Esophagus squamous epithelium (tissue), 4 donors: ENCODE measurements at regions not wholly inside any gene's neighbourhood (a gene's known extent, or its start where the extent isn't known, plus 50 kb on each side); places are given as distances from the start of the nearest gene placed in this dataset.

ENCODE experiments used
- POLR2A ChIP-seq, 4 donors: fragments of 450-650 bp; IDR thresholded peaks; one replicate each; pipeline ENCODE4 v1.6.1; 2017; ENCODE audit warnings: antibody characterized with exemption in 4 of 4, mild to moderate bottlenecking in 4 of 4, moderate library complexity in 3 of 4
- TF ChIP-seq, protein P1 (sequence below), 6 experiments: fragments of 450-650 bp in 4 of 6; fragments of 200-600 bp in 2 of 6; sonication (generic) in 2 of 6; IDR thresholded peaks; one replicate each; pipeline ENCODE4 v1.5.1; 2016 to 2019; ENCODE audit warnings: antibody characterized with exemption in 6 of 6, mild to moderate bottlenecking in 4 of 6, moderate library complexity in 4 of 6

GRCh38 chr22:19631899-19632667 is 82.2 kb upstream of the SEPTIN5 start:
- TF ChIP-seq, protein P1, sequence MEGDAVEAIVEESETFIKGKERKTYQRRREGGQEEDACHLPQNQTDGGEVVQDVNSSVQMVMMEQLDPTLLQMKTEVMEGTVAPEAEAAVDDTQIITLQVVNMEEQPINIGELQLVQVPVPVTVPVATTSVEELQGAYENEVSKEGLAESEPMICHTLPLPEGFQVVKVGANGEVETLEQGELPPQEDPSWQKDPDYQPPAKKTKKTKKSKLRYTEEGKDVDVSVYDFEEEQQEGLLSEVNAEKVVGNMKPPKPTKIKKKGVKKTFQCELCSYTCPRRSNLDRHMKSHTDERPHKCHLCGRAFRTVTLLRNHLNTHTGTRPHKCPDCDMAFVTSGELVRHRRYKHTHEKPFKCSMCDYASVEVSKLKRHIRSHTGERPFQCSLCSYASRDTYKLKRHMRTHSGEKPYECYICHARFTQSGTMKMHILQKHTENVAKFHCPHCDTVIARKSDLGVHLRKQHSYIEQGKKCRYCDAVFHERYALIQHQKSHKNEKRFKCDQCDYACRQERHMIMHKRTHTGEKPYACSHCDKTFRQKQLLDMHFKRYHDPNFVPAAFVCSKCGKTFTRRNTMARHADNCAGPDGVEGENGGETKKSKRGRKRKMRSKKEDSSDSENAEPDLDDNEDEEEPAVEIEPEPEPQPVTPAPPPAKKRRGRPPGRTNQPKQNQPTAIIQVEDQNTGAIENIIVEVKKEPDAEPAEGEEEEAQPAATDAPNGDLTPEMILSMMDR (IDR thresholded peaks at IDR 0.05) = peak in 3 of 6 experiments; percentile 25 to 53 (median 31)
- no peak for TF ChIP-seq POLR2A (IDR thresholded peaks at IDR 0.05)
